Trophoblast cell (in vitro differentiated cells and primary cell): ENCODE measurements at regions not wholly inside any gene's neighbourhood (a gene's known extent, or its start where the extent isn't known, plus 50 kb on each side); places are given as distances from the start of the nearest gene placed in this dataset.

Source experiments
- DNase-seq, 2 donors: peaks; one replicate each; pipeline ENCODE4 v3.0.0-alpha.2; 2016
- H2AFZ ChIP-seq: 2 replicates; pipeline ENCODE4 v1.6.1; 2013; ENCODE audit warnings: low read length, moderate library complexity, mild to moderate bottlenecking; ENCODE audit not compliant: insufficient read depth, poor library complexity
- H2AK5ac ChIP-seq: 2 replicates; pipeline ENCODE4 v1.6.1; 2013; ENCODE audit warnings: mild to moderate bottlenecking, low read length
- H2BK120ac ChIP-seq: 2 replicates; pipeline ENCODE4 v1.6.1; 2013; ENCODE audit warnings: low read length, mild to moderate bottlenecking, moderate library complexity; ENCODE audit not compliant: insufficient read depth, poor library complexity
- H2BK12ac ChIP-seq: 2 replicates; pipeline ENCODE4 v1.6.1; 2013; ENCODE audit warnings: mild to moderate bottlenecking, low read length, moderate library complexity
- H2BK5ac ChIP-seq: 2 replicates; pipeline ENCODE4 v1.6.1; 2013; ENCODE audit warnings: low read length, low read depth, moderate library complexity, mild to moderate bottlenecking; ENCODE audit not compliant: poor library complexity
- H3K14ac ChIP-seq: 2 replicates; pipeline ENCODE4 v1.6.1; 2013; ENCODE audit warnings: mild to moderate bottlenecking, low read length
- H3K18ac ChIP-seq: 2 replicates; pipeline ENCODE4 v1.6.1; 2013; ENCODE audit warnings: mild to moderate bottlenecking, low read length
- H3K23ac ChIP-seq: 2 replicates; pipeline ENCODE4 v1.6.1; 2013; ENCODE audit warnings: low read length
- H3K27ac ChIP-seq: 2 replicates; pipeline ENCODE4 v1.5.1; 2013; ENCODE audit warnings: low read depth, mild to moderate bottlenecking, inconsistent platforms, low read length, moderate library complexity
- H3K27me3 ChIP-seq: 2 replicates; pipeline ENCODE4 v1.6.1; 2013; ENCODE audit warnings: inconsistent platforms, mild to moderate bottlenecking, low read length, moderate library complexity; ENCODE audit not compliant: insufficient read depth
- H3K36me3 ChIP-seq, 2 experiments: 1 replicate in 1 of 2; 2 replicates in 1 of 2; pipeline ENCODE4 v1.6.1; 2013; ENCODE audit warnings: low read length in 2 of 2, mild to moderate bottlenecking in 2 of 2, moderate library complexity in 1 of 2; ENCODE audit not compliant: insufficient read depth in 2 of 2, control insufficient read depth in 1 of 2
- H3K4ac ChIP-seq: 2 replicates; pipeline ENCODE4 v1.6.1; 2013; ENCODE audit warnings: low read depth, mild to moderate bottlenecking, low read length, moderate library complexity
- H3K4me1 ChIP-seq, 2 experiments: 1 replicate in 1 of 2; 2 replicates in 1 of 2; pipeline ENCODE4 v1.6.1; 2013; ENCODE audit warnings: low read length in 2 of 2, mild to moderate bottlenecking in 2 of 2, moderate library complexity in 1 of 2; ENCODE audit not compliant: insufficient read depth in 2 of 2, control insufficient read depth in 1 of 2
- H3K4me2 ChIP-seq: 2 replicates; pipeline ENCODE4 v1.6.1; 2013; ENCODE audit warnings: inconsistent platforms, mild to moderate bottlenecking, low read length, moderate library complexity
- H3K4me3 ChIP-seq: 2 replicates; pipeline ENCODE4 v1.5.1; 2013; ENCODE audit warnings: mild to moderate bottlenecking, low read depth, low read length, inconsistent platforms
- H3K79me1 ChIP-seq: one replicate; pipeline ENCODE4 v1.6.1; 2013; ENCODE audit warnings: low read length
- H3K79me2 ChIP-seq: 2 replicates; pipeline ENCODE4 v1.6.1; 2013; ENCODE audit warnings: low read length, mild to moderate bottlenecking; ENCODE audit not compliant: control insufficient read depth, insufficient read depth, poor library complexity
- H3K9ac ChIP-seq: 2 replicates; pipeline ENCODE4 v1.6.1; 2013; ENCODE audit warnings: mild to moderate bottlenecking, low read length
- H3K9me3 ChIP-seq: 2 replicates; pipeline ENCODE4 v1.6.1; 2013; ENCODE audit warnings: low read depth, mild to moderate bottlenecking, control low read depth, inconsistent platforms, low read length; ENCODE audit not compliant: insufficient read depth
- H4K12ac ChIP-seq: 2 replicates; pipeline ENCODE4 v1.6.1; 2013; ENCODE audit warnings: low read depth, mild to moderate bottlenecking, low read length, moderate library complexity
- H4K8ac ChIP-seq: 2 replicates; pipeline ENCODE4 v1.6.1; 2013; ENCODE audit warnings: low read depth, mild to moderate bottlenecking, low read length, moderate library complexity
- H4K91ac ChIP-seq: one replicate; pipeline ENCODE4 v1.6.1; 2013; ENCODE audit warnings: low read depth, mild to moderate bottlenecking, low read length, moderate library complexity
- whole genome bisulfite sequencing: extraction: QIAGEN DNeasy Blood & Tissue Kit; methylation state at CpG from one replicate; pipeline ENCODE4 v1.1.7; 2013; ENCODE audit warnings: missing lambda C conversion rate; ENCODE audit not compliant: insufficient read length, insufficient coverage; ENCODE audit errors: extremely low coverage; 5-methylcytosine and 5-hydroxymethylcytosine counted together

GRCh38 chr12:30110958-30111586, 327.3 kb upstream of the TMTC1 start:
- Histone ChIP-seq H4K91ac (peak overlapping the region; percentile 25), H4K12ac (no peak overlapping the region), H3K4me2 (no peak overlapping the region), H2BK120ac (no peak overlapping the region), H2BK12ac (no peak overlapping the region), H3K79me2 (no peaks in the 10 kb centered on the region), H3K9me3 (peaks cover 2% of the 10 kb centered on the region), H2AK5ac (no peak overlapping the region), H4K8ac (no peak overlapping the region), H2BK5ac (no peak overlapping the region), H3K79me1 (peaks cover 2% of the 10 kb centered on the region), H3K4me1 (peaks cover 0 to 6% of the 10 kb centered on the region in 2 experiments), H3K23ac (no peak overlapping the region), H3K27me3 (no peaks in the 10 kb centered on the region), H3K4ac (no peak overlapping the region), H3K4me3 (no peak overlapping the region), H3K27ac (no peak overlapping the region), H3K36me3 (no peaks in the 10 kb centered on the region), H3K14ac (no peak overlapping the region), H3K9ac (no peak overlapping the region), H2AFZ (no peak overlapping the region), H3K18ac (peak overlapping the region; percentile 33)
- no CpG with 5 or more reads among the region's 6 CpGs for WGBS
- DNase-seq: no peak

DNA sequence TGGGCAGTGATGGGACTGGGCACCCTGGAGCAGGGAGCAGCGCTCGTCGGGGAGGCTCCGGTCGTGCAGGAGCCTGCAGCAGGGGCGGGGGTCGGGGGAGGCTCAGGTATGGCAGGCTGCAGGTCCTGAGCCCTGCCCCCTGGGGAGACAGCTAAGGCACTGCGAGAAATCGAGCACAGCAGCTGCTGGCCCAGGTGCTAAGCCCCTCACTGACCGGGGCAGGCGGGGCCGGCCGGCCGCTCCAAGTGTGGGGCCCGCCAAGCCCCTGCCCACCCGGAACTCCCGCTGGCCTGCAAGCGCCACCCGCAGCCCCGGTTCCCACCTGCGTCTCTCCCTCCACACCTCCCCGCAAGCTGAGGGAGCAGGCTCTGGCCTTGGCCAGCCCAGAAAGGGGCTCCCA, 326.8 kb upstream of the TMTC1 start:
- Histone ChIP-seq H3K4ac (no peak overlapping the region), H3K79me2 (no peaks in the 10 kb centered on the region), H4K8ac (no peak overlapping the region), H3K18ac (peak overlapping the region; percentile 33), H3K14ac (no peak overlapping the region), H3K27me3 (no peaks in the 10 kb centered on the region), H2BK5ac (no peak overlapping the region), H3K79me1 (peaks cover 2% of the 10 kb centered on the region), H4K91ac (peak overlapping the region; percentile 25), H3K9me3 (peaks cover 2% of the 10 kb centered on the region), H2BK12ac (peak overlapping the region; percentile 6), H3K23ac (no peak overlapping the region), H3K4me3 (no peak overlapping the region), H3K36me3 (no peaks in the 10 kb centered on the region), H4K12ac (no peak overlapping the region), H2AFZ (no peak overlapping the region), H3K4me1 (peaks cover 0 to 6% of the 10 kb centered on the region in 2 experiments), H3K4me2 (no peak overlapping the region), H3K9ac (no peak overlapping the region), H2AK5ac (no peak overlapping the region), H2BK120ac (peak overlapping the region; percentile 5), H3K27ac (no peak overlapping the region)
- DNase-seq: no peak
- no CpG with 5 or more reads among the region's 22 CpGs for WGBS

- Histone ChIP-seq H4K91ac (no peak overlapping the region), H2AK5ac (no peak overlapping the region), H3K4me2 (no peak overlapping the region), H4K12ac (no peak overlapping the region), H3K18ac (no peak overlapping the region), H2BK120ac (no peak overlapping the region), H2BK5ac (no peak overlapping the region), H3K9ac (no peak overlapping the region), H3K23ac (no peak overlapping the region), H3K4ac (no peak overlapping the region), H3K4me3 (no peak overlapping the region), H4K8ac (no peak overlapping the region), H3K27me3 (no peaks in the 10 kb centered on the region), H3K9me3 (peaks cover 2% of the 10 kb centered on the region), H3K27ac (no peak overlapping the region), H3K14ac (no peak overlapping the region), H3K79me2 (no peaks in the 10 kb centered on the region), H2AFZ (no peak overlapping the region), H3K4me1 (peaks cover 0 to 6% of the 10 kb centered on the region in 2 experiments), H3K79me1 (peaks cover 2% of the 10 kb centered on the region), H3K36me3 (no peaks in the 10 kb centered on the region), H2BK12ac (no peak overlapping the region)
- WGBS: no CpG with 5 or more reads among the region's 2 CpGs
- DNase-seq: no peak
Observed at GRCh38 chr12:30108666-30109065, 324.9 kb upstream of the TMTC1 start.

- DNase-seq: no peak
- H3K4me2 ChIP-seq: no peak overlapping the region
- H3K4ac ChIP-seq: no peak overlapping the region
- no peak overlapping the region for H3K4me3 ChIP-seq
- peaks cover 2% of the 10 kb centered on the region for H3K9me3 ChIP-seq
- no peaks in the 10 kb centered on the region for H3K27me3 ChIP-seq
- no peak overlapping the region for H4K12ac ChIP-seq
- H2AFZ ChIP-seq: no peak overlapping the region
- no peak overlapping the region for H4K91ac ChIP-seq
- no peak overlapping the region for H2AK5ac ChIP-seq
- no peaks in the 10 kb centered on the region for H3K79me2 ChIP-seq
- H3K79me1 ChIP-seq: peaks cover 2% of the 10 kb centered on the region
- peaks cover 0 to 6% of the 10 kb centered on the region in 2 experiments for H3K4me1 ChIP-seq
- H3K14ac ChIP-seq: no peak overlapping the region
- H3K23ac ChIP-seq: no peak overlapping the region
- H3K18ac ChIP-seq: no peak overlapping the region
- no peaks in the 10 kb centered on the region for H3K36me3 ChIP-seq
- H2BK12ac ChIP-seq: no peak overlapping the region
- H2BK5ac ChIP-seq: no peak overlapping the region
- no peak overlapping the region for H3K9ac ChIP-seq
- no CpG with 5 or more reads among the region's 9 CpGs for WGBS
- no peak overlapping the region for H4K8ac ChIP-seq
- no peak overlapping the region for H3K27ac ChIP-seq
- H2BK120ac ChIP-seq: no peak overlapping the region
Observed at GRCh38 chr12:30106204-30106965, 322.6 kb upstream of the TMTC1 start.
